Hepatocyte (in vitro differentiated cells): ENCODE measurements at regions not wholly inside any gene's neighbourhood (a gene's known extent, or its start where the extent isn't known, plus 50 kb on each side); places are given as distances from the start of the nearest gene placed in this dataset.

Experiments
- EZH2 ChIP-seq: fragments of 200-600 bp; sonication (generic); IDR thresholded peaks from 2 replicates; pipeline ENCODE4 v1.6.1; 2016; ENCODE audit warnings: antibody characterized with exemption, mild to moderate bottlenecking, borderline replicate concordance
- TF ChIP-seq, protein P1 (sequence below): fragments of 200-600 bp; sonication (generic); IDR thresholded peaks from 2 replicates; pipeline ENCODE4 v1.5.1; 2016; ENCODE audit warnings: antibody characterized with exemption, mild to moderate bottlenecking; ENCODE audit not compliant: poor library complexity

DNA sequence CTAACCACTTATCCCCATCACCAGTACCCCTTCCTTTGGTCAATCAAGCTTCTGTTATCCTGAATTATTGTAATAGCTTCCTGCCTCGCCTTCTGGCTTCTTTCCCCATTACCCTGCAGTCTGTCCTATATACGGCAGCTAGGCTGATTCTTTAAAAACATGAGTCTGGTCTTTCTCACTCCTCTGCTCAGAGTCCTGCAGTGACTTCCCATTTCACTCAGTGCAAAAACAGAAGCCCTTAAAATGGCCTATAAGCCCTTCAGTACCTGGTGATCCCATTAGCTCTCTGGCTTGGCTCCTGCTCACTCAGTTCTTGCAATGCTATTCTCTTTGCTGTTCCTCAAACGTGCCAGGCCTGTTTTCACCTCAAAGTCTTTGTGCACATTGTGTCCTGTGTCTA is 58.4 kb downstream of the JRKL start:
- TF ChIP-seq, protein P1, sequence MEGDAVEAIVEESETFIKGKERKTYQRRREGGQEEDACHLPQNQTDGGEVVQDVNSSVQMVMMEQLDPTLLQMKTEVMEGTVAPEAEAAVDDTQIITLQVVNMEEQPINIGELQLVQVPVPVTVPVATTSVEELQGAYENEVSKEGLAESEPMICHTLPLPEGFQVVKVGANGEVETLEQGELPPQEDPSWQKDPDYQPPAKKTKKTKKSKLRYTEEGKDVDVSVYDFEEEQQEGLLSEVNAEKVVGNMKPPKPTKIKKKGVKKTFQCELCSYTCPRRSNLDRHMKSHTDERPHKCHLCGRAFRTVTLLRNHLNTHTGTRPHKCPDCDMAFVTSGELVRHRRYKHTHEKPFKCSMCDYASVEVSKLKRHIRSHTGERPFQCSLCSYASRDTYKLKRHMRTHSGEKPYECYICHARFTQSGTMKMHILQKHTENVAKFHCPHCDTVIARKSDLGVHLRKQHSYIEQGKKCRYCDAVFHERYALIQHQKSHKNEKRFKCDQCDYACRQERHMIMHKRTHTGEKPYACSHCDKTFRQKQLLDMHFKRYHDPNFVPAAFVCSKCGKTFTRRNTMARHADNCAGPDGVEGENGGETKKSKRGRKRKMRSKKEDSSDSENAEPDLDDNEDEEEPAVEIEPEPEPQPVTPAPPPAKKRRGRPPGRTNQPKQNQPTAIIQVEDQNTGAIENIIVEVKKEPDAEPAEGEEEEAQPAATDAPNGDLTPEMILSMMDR, result no peak
- no peak for TF ChIP-seq EZH2
